ENCODE measurements at regions not wholly inside any gene's neighbourhood (a gene's known extent, or its start where the extent isn't known, plus 50 kb on each side); places are given as distances from the start of the nearest gene placed in this dataset.

GRCh38 chr10:29757551-29758297 lies 123.0 kb upstream of the SVIL start:
- no peak for DNase-seq (ENCODE audit: low read depth in 2 of 2)

DNA sequence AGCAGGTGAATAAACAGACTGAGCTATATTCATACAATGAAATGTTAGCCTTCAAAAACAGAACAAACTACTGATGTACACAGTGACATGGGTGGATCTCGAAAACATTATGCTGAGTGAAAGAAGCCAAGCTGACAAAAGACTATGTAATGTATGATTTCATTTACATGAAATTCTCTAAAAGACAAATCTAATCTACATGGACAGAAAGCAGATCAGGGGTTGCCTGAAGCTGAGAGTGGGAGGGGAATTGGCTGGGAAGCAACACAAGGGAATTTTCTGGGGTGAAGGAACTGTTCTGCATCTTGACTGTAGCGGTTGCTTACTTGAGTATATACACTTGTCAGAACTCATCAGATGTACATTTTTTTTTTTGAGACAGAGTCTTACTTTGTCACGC lies 121.7 kb upstream of the SVIL start:
- DNase-seq (ENCODE audit: low read depth in 2 of 2), result no peak

DNA sequence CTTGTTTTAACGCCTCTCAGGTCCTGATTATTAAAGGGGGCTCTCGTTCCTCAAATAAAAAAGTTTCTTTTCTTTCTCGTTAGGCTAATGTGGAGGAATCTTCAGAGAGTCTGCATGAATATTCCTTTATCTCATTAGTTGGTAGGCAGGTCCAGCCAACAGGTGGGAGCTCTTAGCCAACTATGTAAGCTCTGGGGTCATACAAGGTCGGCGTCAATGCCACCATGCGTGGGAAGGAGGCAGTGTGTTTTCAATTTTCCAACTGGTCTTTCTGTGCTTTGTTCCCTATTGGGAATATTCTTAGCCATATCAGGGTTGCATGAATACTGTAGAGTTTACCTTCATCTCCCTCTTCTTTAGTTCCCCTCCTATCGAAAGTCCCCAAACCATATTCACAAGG lies 118.5 kb upstream of the SVIL start:
- no peak for DNase-seq (ENCODE audit: low read depth in 2 of 2)

GRCh38 chr10:29751684-29752083 lies 116.9 kb upstream of the SVIL start:
- no peak for DNase-seq (ENCODE audit: low read depth in 2 of 2)

DNA sequence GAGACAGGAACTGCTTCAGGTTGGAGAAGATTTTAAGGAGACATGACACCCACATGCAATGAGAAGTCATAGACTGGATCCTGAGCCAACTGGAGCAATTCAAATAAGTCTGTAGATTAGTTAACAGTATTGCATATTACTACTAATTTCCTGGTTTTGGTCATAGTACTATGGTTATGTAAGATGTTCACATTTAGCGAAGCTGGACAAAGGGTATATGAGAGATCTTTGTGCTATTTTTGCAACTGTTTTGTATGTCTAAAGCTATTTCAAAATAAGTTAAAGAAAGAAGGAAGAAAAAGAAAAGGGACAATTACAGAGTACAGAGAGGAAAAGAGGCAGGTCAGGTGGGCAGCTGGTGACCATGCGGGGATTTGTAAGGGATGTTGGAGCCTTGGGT lies 116.5 kb upstream of the SVIL start:
- DNase-seq (ENCODE audit: low read depth in 2 of 2), result no peak

- DNase-seq (ENCODE audit: low read depth in 2 of 2), result no peak
These were observed 114.4 kb upstream of the SVIL start for GRCh38 chr10:29749150-29749549.

DNA sequence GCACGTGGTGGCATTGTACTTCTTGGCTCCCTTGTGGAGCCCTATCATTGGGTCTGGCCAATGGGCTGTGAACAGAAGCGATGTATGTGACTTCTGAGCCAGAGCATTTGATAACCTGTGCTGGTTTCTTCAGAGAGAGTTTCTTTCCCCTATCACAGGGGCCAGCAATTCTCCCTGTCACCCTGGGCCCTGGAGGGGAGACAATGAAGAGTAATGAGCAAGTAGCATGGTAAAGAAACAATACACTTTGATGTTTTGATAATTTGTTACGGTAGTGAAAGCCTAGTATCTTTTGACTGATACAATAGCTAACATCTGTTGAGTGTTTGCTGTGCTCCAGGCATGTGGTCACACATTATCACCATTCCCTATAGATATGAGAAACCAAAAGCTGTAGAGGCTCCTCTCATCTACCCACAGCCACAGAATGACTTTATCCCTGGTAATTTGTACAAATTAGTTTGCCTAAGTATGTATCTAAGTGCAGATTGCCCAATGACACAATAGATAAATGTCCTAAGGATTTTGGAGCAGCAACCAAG lies 113.4 kb upstream of the SVIL start:
- DNase-seq (ENCODE audit: low read depth in 2 of 2), result no peak

DNA sequence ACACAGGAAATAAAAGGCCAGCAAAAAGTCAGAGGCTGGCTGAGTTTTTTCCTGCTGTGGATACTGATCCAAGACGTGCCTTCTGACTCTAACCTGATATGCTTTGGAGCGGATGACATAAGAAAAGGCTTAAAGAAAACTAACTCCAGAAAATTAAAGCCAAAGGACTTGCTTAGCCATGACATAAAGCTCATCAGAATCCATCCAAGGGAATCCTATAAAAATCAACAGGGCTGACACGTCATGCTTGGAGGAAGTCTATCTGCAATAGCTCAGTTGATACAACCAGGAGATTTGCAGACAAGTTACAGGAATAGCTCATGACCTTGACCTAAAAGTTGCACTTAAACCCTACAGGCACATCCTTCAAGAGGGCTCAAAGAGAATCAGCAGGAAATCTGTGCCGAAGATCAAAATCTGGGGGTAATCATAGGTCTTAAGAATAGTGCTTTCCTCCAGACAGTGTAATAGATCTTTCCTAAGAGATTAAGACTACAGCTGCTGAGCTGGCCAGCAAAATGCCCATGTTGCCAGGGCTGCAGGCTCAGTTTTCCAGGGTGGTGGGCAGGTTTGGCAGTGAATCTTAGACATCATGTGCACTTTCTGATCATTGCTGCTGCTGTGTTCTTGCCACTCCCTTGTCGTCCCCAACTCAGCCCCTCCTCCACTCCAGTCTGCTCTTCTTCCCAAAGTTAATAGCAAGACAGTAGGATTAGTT lies 111.5 kb upstream of the SVIL start:
- DNase-seq (ENCODE audit: low read depth in 2 of 2), result no peak

DNA sequence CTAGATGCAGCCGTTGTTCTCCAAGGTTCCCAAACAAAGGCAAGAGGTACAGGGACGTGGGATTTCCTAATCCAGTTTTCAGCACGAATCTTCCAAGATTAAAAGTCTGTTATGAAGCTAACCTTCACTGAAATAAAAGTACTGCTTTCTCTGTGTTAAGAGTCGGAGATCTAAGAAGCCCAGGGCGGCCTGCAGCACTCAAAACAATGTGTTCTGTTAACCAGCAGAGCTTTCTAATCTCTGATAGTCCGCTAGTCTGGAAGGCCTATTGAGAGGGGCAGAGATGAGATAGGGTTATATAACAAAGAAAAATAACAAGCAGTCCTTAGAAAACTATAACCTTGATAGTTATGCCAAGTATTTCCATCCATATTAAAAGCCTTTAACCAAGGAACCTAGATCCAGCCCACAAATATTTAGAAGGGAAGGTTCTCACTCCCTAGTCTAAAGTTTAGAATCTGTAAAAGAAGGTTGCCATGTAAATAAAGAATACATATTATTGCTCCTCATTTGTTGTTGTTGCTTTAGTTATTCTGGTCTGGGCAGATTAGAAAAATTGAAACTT lies 106.3 kb upstream of the SVIL start:
- no peak for DNase-seq (ENCODE audit: low read depth in 2 of 2)

DNA sequence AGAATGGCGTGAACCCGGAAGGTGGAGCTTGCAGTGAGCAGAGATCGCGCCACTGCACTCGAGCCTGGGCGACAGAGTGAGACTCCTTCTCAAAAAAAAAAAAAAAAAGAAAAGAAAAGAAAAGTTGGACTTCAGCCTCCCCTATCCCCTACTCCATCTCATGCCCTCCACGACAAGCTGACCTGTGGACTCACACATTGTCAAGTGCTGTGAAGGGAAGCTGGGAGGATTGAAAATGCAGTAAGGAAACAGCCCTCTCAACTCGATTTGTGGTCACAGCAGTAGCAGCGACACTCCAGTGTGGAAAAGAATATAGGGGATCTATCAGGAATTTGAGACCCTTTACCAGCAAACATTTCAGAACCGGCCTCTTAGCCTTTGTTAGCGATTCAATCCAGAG lies 103.6 kb upstream of the SVIL start:
- DNase-seq (ENCODE audit: low read depth in 2 of 2), result no peak

- no peak for DNase-seq (ENCODE audit: low read depth in 2 of 2)
These were observed 102.4 kb upstream of the SVIL start for GRCh38 chr10:29737074-29737593.

- DNase-seq (ENCODE audit: low read depth in 2 of 2), result peak in 1 of 2 donors; percentile 23
These were observed 101.7 kb upstream of the SVIL start for GRCh38 chr10:29736366-29737073.

- DNase-seq (ENCODE audit: low read depth in 2 of 2), result peak; percentile 69 to 80
These were observed 101.0 kb upstream of the SVIL start for GRCh38 chr10:29735628-29736365.

GRCh38 chr10:29734962-29735627 lies 100.3 kb upstream of the SVIL start:
- peak; percentile 14 to 47 for DNase-seq (ENCODE audit: low read depth in 2 of 2)

GRCh38 chr10:29734640-29734961 lies 99.8 kb upstream of the SVIL start:
- no peak for DNase-seq (ENCODE audit: low read depth in 2 of 2)

GRCh38 chr10:29733323-29733722 lies 98.6 kb upstream of the SVIL start:
- DNase-seq (ENCODE audit: low read depth in 2 of 2), result no peak

DNA sequence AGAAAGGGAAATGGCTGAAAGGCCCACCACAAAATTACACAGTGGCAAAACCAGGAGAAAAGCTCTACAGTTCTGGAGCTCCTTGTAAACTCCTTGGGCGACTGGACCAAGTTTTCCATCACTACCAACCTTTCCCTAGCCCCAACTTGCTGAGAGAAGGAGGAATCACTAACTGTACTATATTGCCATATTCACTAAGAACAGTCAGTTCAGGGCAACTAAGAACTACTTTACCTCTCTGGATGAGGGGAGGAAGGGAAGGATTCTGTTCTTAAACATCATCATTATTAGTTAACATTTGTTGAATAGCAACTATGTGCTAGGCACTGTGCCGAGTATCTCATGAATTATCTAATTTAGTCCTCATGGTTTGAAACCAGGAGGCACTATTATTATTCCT lies 98.1 kb upstream of the SVIL start:
- DNase-seq (ENCODE audit: low read depth in 2 of 2), result no peak

DNA sequence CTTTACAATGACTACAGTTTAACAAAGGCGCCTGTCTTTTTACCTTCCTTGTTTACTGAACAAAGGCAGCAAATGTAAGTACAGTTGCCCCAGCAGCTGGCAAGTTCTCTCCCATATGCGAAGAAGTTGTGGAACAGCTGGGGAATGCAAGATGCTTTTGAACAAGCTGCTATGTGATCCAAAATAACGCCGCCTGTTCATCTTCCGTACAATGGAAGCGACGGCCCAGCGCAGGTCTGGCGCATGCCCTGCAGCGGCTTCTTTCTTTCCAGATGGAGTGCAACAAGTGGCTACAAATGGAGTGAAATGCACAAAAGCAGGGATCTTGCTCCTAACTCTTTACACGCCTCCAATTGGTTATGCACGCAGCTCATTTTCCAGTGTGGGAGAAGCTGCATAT lies 97.0 kb upstream of the SVIL start:
- no peak for DNase-seq (ENCODE audit: low read depth in 2 of 2)

- no peak for DNase-seq (ENCODE audit: low read depth in 2 of 2)
These were observed 96.2 kb upstream of the SVIL start for GRCh38 chr10:29730969-29731368.

GRCh38 chr10:29730458-29730857 lies 95.7 kb upstream of the SVIL start:
- no peak for DNase-seq (ENCODE audit: low read depth in 2 of 2)

DNA sequence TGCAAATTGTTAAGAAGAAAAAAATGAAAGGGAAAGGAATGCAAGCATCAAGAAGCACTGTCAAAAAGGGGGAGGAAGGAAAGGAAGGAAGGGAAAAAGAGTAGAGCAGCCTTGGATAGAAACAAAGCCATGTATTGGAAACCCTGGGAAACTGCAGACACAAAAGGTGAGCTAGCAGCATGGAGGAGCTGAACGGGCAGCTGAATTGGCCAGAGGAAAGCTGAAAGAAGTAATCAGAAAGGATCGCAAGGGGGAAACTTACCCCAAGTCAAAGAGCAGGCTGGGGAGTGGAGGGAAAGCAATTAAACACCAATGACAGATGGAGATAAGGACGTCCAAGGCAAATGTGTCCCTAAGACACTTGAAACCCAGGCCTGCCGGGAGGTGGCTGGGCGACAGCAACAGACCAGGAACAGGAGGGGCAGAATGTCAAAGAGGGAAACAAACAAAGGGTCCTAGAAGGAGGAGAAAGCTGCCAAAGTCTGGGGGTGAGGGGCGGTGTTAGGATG lies 93.8 kb upstream of the SVIL start:
- DNase-seq (ENCODE audit: low read depth in 2 of 2), result no peak
